ENCODE measurements at regions not wholly inside any gene's neighbourhood (a gene's known extent, or its start where the extent isn't known, plus 50 kb on each side); places are given as distances from the start of the nearest gene placed in this dataset.

- TF ChIP-seq CTCF (IDR thresholded peaks at IDR 0.05; ENCODE audit: poor library complexity) (no peak), EZH2phosphoT487 (IDR thresholded peaks at IDR 0.05; ENCODE audit: low read depth, severe bottlenecking, unreplicated experiment) (no peak), EZH2 (IDR thresholded peaks at IDR 0.05; ENCODE audit: borderline replicate concordance) (no peak)
- no peak for DNase-seq (ENCODE audit: low spot score)
- no peaks in the 10 kb centered on the region for H3K79me2 ChIP-seq
- no peaks in the 10 kb centered on the region for H4K20me1 ChIP-seq (ENCODE audit: insufficient read depth, poor library complexity, severe bottlenecking)
- 85% methylated on average over 3 of the region's 3 CpGs for WGBS (ENCODE audit: low lambda C conversion rate, missing lambda C conversion rate)
- H3K4me1 ChIP-seq (ENCODE audit: insufficient read depth): no peaks in the 10 kb centered on the region
- no peak overlapping the region for H3K4me3 ChIP-seq
- no peaks in the 10 kb centered on the region for H3K27me3 ChIP-seq
- H2AFZ ChIP-seq: no peak overlapping the region
- no peak overlapping the region for H3K4me2 ChIP-seq
- no peaks in the 10 kb centered on the region for H3K9me2 ChIP-seq (replicated peaks; ENCODE audit: insufficient read depth)
- H3K36me3 ChIP-seq (replicated peaks; ENCODE audit: insufficient read depth, low read depth): no peaks in the 10 kb centered on the region
- no peaks in the 10 kb centered on the region for H3K9me3 ChIP-seq (ENCODE audit: low read depth)
- H3K27ac ChIP-seq: no peak overlapping the region
Observed at GRCh38 chrX:88584283-88584682, 162.7 kb upstream of the CPXCR1 start.

DNA sequence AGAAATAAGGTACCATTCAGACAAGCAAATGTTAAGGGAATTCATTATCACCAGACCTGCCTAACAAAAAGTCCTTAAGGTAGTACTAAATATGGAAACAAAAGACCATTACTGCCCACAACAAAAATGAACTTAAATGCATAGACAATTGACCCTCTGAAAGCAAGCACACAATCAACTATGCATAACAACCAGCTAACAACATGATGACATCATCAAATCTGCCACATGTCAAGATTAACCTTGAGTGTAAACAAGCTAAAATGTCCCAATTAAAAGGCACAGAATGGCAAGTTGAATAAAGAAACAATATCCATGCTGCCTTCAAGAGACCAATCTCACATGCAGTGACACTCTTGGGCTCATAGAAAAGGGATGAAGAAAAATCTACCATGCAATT is 160.7 kb upstream of the CPXCR1 start:
- H3K27me3 ChIP-seq: no peaks in the 10 kb centered on the region
- DNase-seq (ENCODE audit: low spot score): no peak
- H3K36me3 ChIP-seq (replicated peaks; ENCODE audit: insufficient read depth, low read depth): no peaks in the 10 kb centered on the region
- no peaks in the 10 kb centered on the region for H3K4me1 ChIP-seq (ENCODE audit: insufficient read depth)
- H3K9me3 ChIP-seq (ENCODE audit: low read depth): no peaks in the 10 kb centered on the region
- no peak for TF ChIP-seq EZH2 (IDR thresholded peaks at IDR 0.05; ENCODE audit: borderline replicate concordance)
- TF ChIP-seq CTCF (IDR thresholded peaks at IDR 0.05; ENCODE audit: poor library complexity): no peak
- TF ChIP-seq EZH2phosphoT487 (IDR thresholded peaks at IDR 0.05; ENCODE audit: low read depth, severe bottlenecking, unreplicated experiment): no peak
- no peaks in the 10 kb centered on the region for H3K79me2 ChIP-seq
- H3K4me2 ChIP-seq: no peak overlapping the region
- no peak overlapping the region for H2AFZ ChIP-seq
- H4K20me1 ChIP-seq (ENCODE audit: insufficient read depth, poor library complexity, severe bottlenecking): no peaks in the 10 kb centered on the region
- H3K9me2 ChIP-seq (replicated peaks; ENCODE audit: insufficient read depth): no peaks in the 10 kb centered on the region
- H3K4me3 ChIP-seq: no peak overlapping the region
- no peak overlapping the region for H3K27ac ChIP-seq

GRCh38 chrX:88603237-88603636 is 143.8 kb upstream of the CPXCR1 start:
- no peaks in the 10 kb centered on the region for H3K36me3 ChIP-seq (replicated peaks; ENCODE audit: insufficient read depth, low read depth)
- no peaks in the 10 kb centered on the region for H3K27me3 ChIP-seq
- H2AFZ ChIP-seq: no peak overlapping the region
- 97% methylated on average over 3 of the region's 3 CpGs for WGBS (ENCODE audit: low lambda C conversion rate, missing lambda C conversion rate)
- no peak overlapping the region for H3K4me2 ChIP-seq
- peaks cover 8% of the 10 kb centered on the region for H3K4me1 ChIP-seq (ENCODE audit: insufficient read depth)
- H3K9me2 ChIP-seq (replicated peaks; ENCODE audit: insufficient read depth): no peaks in the 10 kb centered on the region
- no peaks in the 10 kb centered on the region for H3K9me3 ChIP-seq (ENCODE audit: low read depth)
- no peak for DNase-seq (ENCODE audit: low spot score)
- H3K79me2 ChIP-seq: no peaks in the 10 kb centered on the region
- no peaks in the 10 kb centered on the region for H4K20me1 ChIP-seq (ENCODE audit: insufficient read depth, poor library complexity, severe bottlenecking)
- TF ChIP-seq EZH2 (IDR thresholded peaks at IDR 0.05; ENCODE audit: borderline replicate concordance): no peak
- TF ChIP-seq EZH2phosphoT487 (IDR thresholded peaks at IDR 0.05; ENCODE audit: low read depth, severe bottlenecking, unreplicated experiment): no peak
- TF ChIP-seq CTCF (IDR thresholded peaks at IDR 0.05; ENCODE audit: poor library complexity): no peak
- H3K27ac ChIP-seq: no peak overlapping the region
- H3K4me3 ChIP-seq: no peak overlapping the region

All from hepatocyte (in vitro differentiated cells).